ENCODE measurements at regions not wholly inside any gene's neighbourhood (a gene's known extent, or its start where the extent isn't known, plus 50 kb on each side); places are given as distances from the start of the nearest gene placed in this dataset.

- TF ChIP-seq STAG1 (CRISPR knock-in tag; IDR thresholded peaks at IDR 0.05) (no peak), CREB1 (IDR thresholded peaks at IDR 0.05) (no peak), CREB1 (CRISPR knock-in tag; IDR thresholded peaks at IDR 0.05) (no peak), NONO (IDR thresholded peaks at IDR 0.05) (no peak), NONO (CRISPR knock-in tag; conservative IDR thresholded peaks at IDR 0.05) (no peak), TCF12 (IDR thresholded peaks at IDR 0.05) (no peak), TCF12 (CRISPR knock-in tag; IDR thresholded peaks at IDR 0.05) (no peak), ZEB1 (IDR thresholded peaks at IDR 0.05; ENCODE audit: insufficient replicate concordance, low read depth) (no peak), FOXP1 (IDR thresholded peaks at IDR 0.05) (no peak), FOXP1 (CRISPR knock-in tag; IDR thresholded peaks at IDR 0.05) (no peak), NFE2 (CRISPR knock-in tag; IDR thresholded peaks at IDR 0.05) (no peak), KDM4B (CRISPR knock-in tag; IDR thresholded peaks at IDR 0.05) (no peak), SMAD3 (CRISPR knock-in tag; IDR thresholded peaks at IDR 0.05) (no peak), SMARCC2 (IDR thresholded peaks at IDR 0.05) (no peak), ZBTB8A (CRISPR knock-in tag; IDR thresholded peaks at IDR 0.05; ENCODE audit: borderline replicate concordance, low read depth) (no peak), SMC3 (IDR thresholded peaks at IDR 0.05; ENCODE audit: low read length) (no peak), PHF8 (CRISPR knock-in tag; IDR thresholded peaks at IDR 0.05) (no peak)
- TF ChIP-seq, protein P1, sequence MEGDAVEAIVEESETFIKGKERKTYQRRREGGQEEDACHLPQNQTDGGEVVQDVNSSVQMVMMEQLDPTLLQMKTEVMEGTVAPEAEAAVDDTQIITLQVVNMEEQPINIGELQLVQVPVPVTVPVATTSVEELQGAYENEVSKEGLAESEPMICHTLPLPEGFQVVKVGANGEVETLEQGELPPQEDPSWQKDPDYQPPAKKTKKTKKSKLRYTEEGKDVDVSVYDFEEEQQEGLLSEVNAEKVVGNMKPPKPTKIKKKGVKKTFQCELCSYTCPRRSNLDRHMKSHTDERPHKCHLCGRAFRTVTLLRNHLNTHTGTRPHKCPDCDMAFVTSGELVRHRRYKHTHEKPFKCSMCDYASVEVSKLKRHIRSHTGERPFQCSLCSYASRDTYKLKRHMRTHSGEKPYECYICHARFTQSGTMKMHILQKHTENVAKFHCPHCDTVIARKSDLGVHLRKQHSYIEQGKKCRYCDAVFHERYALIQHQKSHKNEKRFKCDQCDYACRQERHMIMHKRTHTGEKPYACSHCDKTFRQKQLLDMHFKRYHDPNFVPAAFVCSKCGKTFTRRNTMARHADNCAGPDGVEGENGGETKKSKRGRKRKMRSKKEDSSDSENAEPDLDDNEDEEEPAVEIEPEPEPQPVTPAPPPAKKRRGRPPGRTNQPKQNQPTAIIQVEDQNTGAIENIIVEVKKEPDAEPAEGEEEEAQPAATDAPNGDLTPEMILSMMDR (CRISPR knock-in tag; IDR thresholded peaks at IDR 0.05): no peak
Observed at GRCh38 chr5:165066751-165067385, 1561.4 kb downstream of the MAT2B start.
